IMR-90 (cell line): ENCODE measurements at regions not wholly inside any gene's neighbourhood (a gene's known extent, or its start where the extent isn't known, plus 50 kb on each side); places are given as distances from the start of the nearest gene placed in this dataset.
A peak's percentile ranks its signal among the peaks of the same experiment; 100 is the strongest.

ENCODE experiments used
- ATAC-seq: fragments of 200-7000 bp; cut with Tn5 transposase; 2 replicates; pipeline ENCODE4 v1.9.1; 2020; ENCODE audit warnings: low read depth, mild to moderate bottlenecking, moderate library complexity
- BruUV-seq: library from RNA; stranded (reverse); fragments of 400-500 nt; replicated peaks from 2 replicates; lab custom pipeline; 2021; lab: Mats Ljungman, UMichigan
- CTCF ChIA-PET: fragments of 300-600 bp; formaldehyde crosslinking; extraction: SDS; loops from one replicate; lab custom pipeline; 2021; ENCODE audit warnings: antibody characterized with exemption; lab: Yijun Ruan, JAX
- POLR2A ChIA-PET: fragments of 300-600 bp; sonication (Branson Sonifier 250); formaldehyde crosslinking; loops from one replicate; lab custom pipeline; 2022; ENCODE audit warnings: antibody characterized with exemption; ENCODE audit not compliant: unreplicated experiment; lab: Charles Lee
- DNase-seq: peaks from one replicate; pipeline ENCODE4 v3.0.0; 2013
- H2AFZ ChIP-seq: replicated peaks from 2 replicates; pipeline ENCODE3; 2013; ENCODE audit warnings: low read length, mild to moderate bottlenecking; ENCODE audit not compliant: poor library complexity
- H2AK5ac ChIP-seq: 2 replicates; pipeline ENCODE4 v1.6.1; 2013; ENCODE audit warnings: low read depth, low read length, inconsistent platforms
- H2AK9ac ChIP-seq: replicated peaks from 2 replicates; pipeline ENCODE3; 2013; ENCODE audit warnings: mild to moderate bottlenecking, low read depth, low read length, moderate library complexity; ENCODE audit not compliant: poor library complexity
- H2BK120ac ChIP-seq: 2 replicates; pipeline ENCODE4 v1.6.1; 2013; ENCODE audit warnings: low read depth, low read length, inconsistent platforms
- H2BK15ac ChIP-seq: 3 replicates; pipeline ENCODE4 v1.6.1; 2013; ENCODE audit warnings: low read depth, low read length, inconsistent platforms
- H2BK20ac ChIP-seq: 2 replicates; pipeline ENCODE4 v1.6.1; 2013; ENCODE audit warnings: low read depth, mild to moderate bottlenecking, inconsistent platforms, low read length, moderate library complexity
- H2BK5ac ChIP-seq: 2 replicates; pipeline ENCODE4 v1.6.1; 2013; ENCODE audit warnings: mild to moderate bottlenecking, low read depth, low read length, inconsistent platforms; ENCODE audit not compliant: poor library complexity, severe bottlenecking
- H3K14ac ChIP-seq: replicated peaks from 2 replicates; pipeline ENCODE4 v1.6.1; 2013; ENCODE audit warnings: low read depth, low read length, inconsistent platforms
- H3K18ac ChIP-seq: 2 replicates; pipeline ENCODE4 v1.6.1; 2013; ENCODE audit warnings: low read depth, low read length, control low read depth
- H3K23ac ChIP-seq: 2 replicates; pipeline ENCODE4 v1.6.1; 2013; ENCODE audit warnings: low read depth, low read length, inconsistent platforms
- H3K27ac ChIP-seq: 2 replicates; pipeline ENCODE4 v1.5.1; 2013; ENCODE audit warnings: mild to moderate bottlenecking, control low read depth, low read length; ENCODE audit not compliant: insufficient read depth
- H3K27me3 ChIP-seq: 2 replicates; pipeline ENCODE4 v1.6.1; 2013; ENCODE audit warnings: low read length; ENCODE audit not compliant: control insufficient read depth, insufficient read depth
- H3K36me3 ChIP-seq: 2 replicates; pipeline ENCODE4 v1.6.1; 2013; ENCODE audit warnings: low read length, mixed read lengths; ENCODE audit not compliant: control insufficient read depth, insufficient read depth
- H3K4ac ChIP-seq: 2 replicates; pipeline ENCODE4 v1.6.1; 2013; ENCODE audit warnings: low read depth, low read length, inconsistent platforms
- H3K4me1 ChIP-seq: 2 replicates; pipeline ENCODE4 v1.6.1; 2013; ENCODE audit warnings: low read length, mixed read lengths; ENCODE audit not compliant: control insufficient read depth, insufficient read depth
- H3K4me2 ChIP-seq: 2 replicates; pipeline ENCODE4 v1.6.1; 2013; ENCODE audit warnings: low read depth, mild to moderate bottlenecking, control low read depth, low read length, moderate library complexity
- H3K4me3 ChIP-seq: 2 replicates; pipeline ENCODE4 v1.5.1; 2013; ENCODE audit warnings: low read depth, mild to moderate bottlenecking, control low read depth, low read length, moderate library complexity; ENCODE audit not compliant: insufficient read depth
- H3K56ac ChIP-seq: 2 replicates; pipeline ENCODE4 v1.6.1; 2013; ENCODE audit warnings: low read length, inconsistent platforms; ENCODE audit not compliant: insufficient read depth; ENCODE audit errors: extremely low read depth
- H3K79me1 ChIP-seq, 2 experiments: 2 replicates each; pipeline ENCODE4 v1.6.1; 2013; ENCODE audit warnings: low read length in 2 of 2, inconsistent platforms in 1 of 2, low read depth in 1 of 2
- H3K9ac ChIP-seq: 2 replicates; pipeline ENCODE4 v1.6.1; 2013; ENCODE audit warnings: low read depth, low read length, control low read depth
- H3K9me1 ChIP-seq: 2 replicates; pipeline ENCODE4 v1.6.1; 2013; ENCODE audit warnings: low read length, inconsistent platforms; ENCODE audit not compliant: insufficient read depth
- H3K9me3 ChIP-seq: 2 replicates; pipeline ENCODE4 v1.6.1; 2013; ENCODE audit warnings: low read length; ENCODE audit not compliant: control insufficient read depth, insufficient read depth
- H4K20me1 ChIP-seq: 2 replicates; pipeline ENCODE4 v1.6.1; 2013; ENCODE audit warnings: low read length, inconsistent platforms; ENCODE audit not compliant: insufficient read depth
- H4K5ac ChIP-seq: 2 replicates; pipeline ENCODE4 v1.6.1; 2013; ENCODE audit warnings: mild to moderate bottlenecking, low read depth, low read length, control low read depth
- H4K8ac ChIP-seq, 2 experiments: 2 replicates each; pipeline ENCODE4 v1.6.1; 2013; ENCODE audit warnings: low read depth in 2 of 2, low read length in 2 of 2, control low read depth in 1 of 2, inconsistent platforms in 1 of 2
- H4K91ac ChIP-seq: 2 replicates; pipeline ENCODE4 v1.6.1; 2013; ENCODE audit warnings: low read depth, low read length, inconsistent platforms; ENCODE audit not compliant: insufficient read depth
- CEBPB ChIP-seq: IDR thresholded peaks from 2 replicates; pipeline ENCODE4 v1.6.1; 2012; ENCODE audit warnings: low read depth, low read length, improper control_type of control experiment
- FOS ChIP-seq: fragments of 150-350 bp; IDR thresholded peaks from 2 replicates; pipeline ENCODE4 v1.6.1; 2016; ENCODE audit warnings: low read depth, low read length
- WGBS, 2 experiments: methylation state at CpG; one replicate each; pipeline versions ENCODE4 v1.1.5 to v1.1.7; 2013; ENCODE audit warnings: missing lambda C conversion rate in 2 of 2; ENCODE audit not compliant: insufficient read length in 1 of 2; ENCODE audit errors: extremely low coverage in 2 of 2; 5-methylcytosine and 5-hydroxymethylcytosine counted together
- dilution Hi-C: fragments of 300-500 bp; cut with HindIII; formaldehyde crosslinking; loops from one replicate; pipeline ENCODE4 v1.14.3; 2018; ENCODE audit warnings: low sequenced_read_pairs; ENCODE audit not compliant: unreplicated experiment
- in situ Hi-C: fragments of 300-500 bp; cut with MboI; formaldehyde crosslinking; loops from 3 replicates; pipeline ENCODE4 v1.14.3; 2019; ENCODE audit warnings: low sequenced_read_pairs, inconsistent platforms, mixed read lengths
- intact Hi-C: fragments of 100-400 bp; cut with micrococcal nuclease; formaldehyde crosslinking; loops from 2 replicates; pipeline ENCODE4 v1.10.0; 2022

- no peak overlapping the region for H3K9ac ChIP-seq
- ATAC-seq (no peak), DNase-seq (no peak)
- no peak overlapping the region for H4K91ac ChIP-seq
- ChIA-PET CTCF (no interaction called here), POLR2A (no interaction called here)
- H2BK120ac ChIP-seq, result no peak overlapping the region
- H3K27ac ChIP-seq, result no peak overlapping the region
- in situ Hi-C loops, result no loop called here
- no peak overlapping the region for H2AFZ ChIP-seq
- TF ChIP-seq CEBPB, result peak; percentile 60; the same call in 1 of the 2 replicates
- no peak for TF ChIP-seq FOS
- H3K4me3 ChIP-seq, result no peak overlapping the region
- 0 out of 2 replicates have a peak, but pooled peaks cover 2% of the 10 kb centered on the region for H3K9me3 ChIP-seq
- H2BK15ac ChIP-seq, result no peak overlapping the region
- H3K36me3 ChIP-seq, result no peaks in the 10 kb centered on the region
- H3K79me1 ChIP-seq, result no peaks in the 10 kb centered on the region
- no peak overlapping the region for H3K18ac ChIP-seq
- BruUV-seq, result no TSS peak
- dilution Hi-C loops, result no loop called here
- H2AK5ac ChIP-seq, result no peak overlapping the region
- WGBS, 2 experiments, result no CpG with 5 or more reads among the region's 18 CpGs
- no peak overlapping the region for H4K5ac ChIP-seq
- H4K20me1 ChIP-seq, result no peaks in the 10 kb centered on the region
- peaks cover 2% of the 10 kb centered on the region; the same call in 1 of the 2 replicates for H3K27me3 ChIP-seq
- intact Hi-C loops, result no loop called here
- H3K4ac ChIP-seq, result no peak overlapping the region
- H2AK9ac ChIP-seq, result no peak overlapping the region
- H3K9me1 ChIP-seq, result no peaks in the 10 kb centered on the region
- H2BK20ac ChIP-seq, result no peak overlapping the region
- no peak overlapping the region for H3K23ac ChIP-seq
- no peak overlapping the region for H3K56ac ChIP-seq
- H4K8ac ChIP-seq, result no peak overlapping the region
- no peak overlapping the region for H3K4me2 ChIP-seq
- H2BK5ac ChIP-seq, result no peak overlapping the region
- H3K4me1 ChIP-seq, result no peaks in the 10 kb centered on the region
- no peak overlapping the region for H3K14ac ChIP-seq
These were observed 569.9 kb upstream of the CADM1 start for GRCh38 chr11:116073854-116074837.
